MV-4-11 (cell line): ENCODE measurements at regions not wholly inside any gene's neighbourhood (a gene's known extent, or its start where the extent isn't known, plus 50 kb on each side); places are given as distances from the start of the nearest gene placed in this dataset.
"Not testable (repeated sequence)": the region's sequence is repeated elsewhere in the genome, so short reads cannot be mapped to it uniquely, and the experiment has no call there.

Experiments used
- DNase-seq: peaks from one replicate; lab custom pipeline; 2025; lab: John Stamatoyannopoulos, UW

- no peak for DNase-seq
Measured at GRCh38 chr21:28181730-28182129, 810.9 kb downstream of the LTN1 start.

GRCh38 chr21:28179136-28179535, 813.5 kb downstream of the LTN1 start:
- no peak for DNase-seq

- no peak for DNase-seq
Measured at GRCh38 chr21:28177124-28177523, 815.6 kb downstream of the LTN1 start.

- no peak for DNase-seq
Measured at GRCh38 chr21:28174701-28175100, 818.0 kb downstream of the LTN1 start.

GRCh38 chr21:28174006-28174405, 818.7 kb downstream of the LTN1 start:
- DNase-seq: no peak

- no peak for DNase-seq
Measured at GRCh38 chr21:28172376-28172775, 820.3 kb downstream of the LTN1 start.

GRCh38 chr21:28167366-28167765, 825.3 kb downstream of the LTN1 start:
- DNase-seq: no peak

- DNase-seq: peak; percentile 35
Measured at GRCh38 chr21:28164519-28164918, 828.2 kb downstream of the LTN1 start.

- DNase-seq: not testable (repeated sequence)
Measured at GRCh38 chr21:28162052-28162451, 830.6 kb downstream of the LTN1 start.

- DNase-seq: no peak
Measured at GRCh38 chr21:28160378-28160777, 832.3 kb downstream of the LTN1 start.

GRCh38 chr21:28159396-28159795, 833.3 kb downstream of the LTN1 start:
- no peak for DNase-seq

GRCh38 chr21:28156590-28156989, 836.1 kb downstream of the LTN1 start:
- DNase-seq: no peak

GRCh38 chr21:28154121-28154520, 838.6 kb downstream of the LTN1 start:
- no peak for DNase-seq

GRCh38 chr21:28152732-28153131, 839.9 kb downstream of the LTN1 start:
- no peak for DNase-seq

GRCh38 chr21:28151758-28152157, 840.9 kb downstream of the LTN1 start:
- DNase-seq: peak; percentile 6

GRCh38 chr21:28150778-28151177, 841.9 kb downstream of the LTN1 start:
- DNase-seq: no peak

GRCh38 chr21:28148400-28149064, 844.1 kb downstream of the LTN1 start:
- DNase-seq: no peak

GRCh38 chr21:28144653-28145052, 848.0 kb downstream of the LTN1 start:
- no peak for DNase-seq

GRCh38 chr21:28144089-28144488, 848.6 kb downstream of the LTN1 start:
- DNase-seq: no peak

GRCh38 chr21:28142697-28143096, 850.0 kb downstream of the LTN1 start:
- DNase-seq: peak; percentile 91

GRCh38 chr21:28138272-28138671, 854.4 kb downstream of the LTN1 start:
- no peak for DNase-seq

GRCh38 chr21:28136656-28137255, 855.9 kb downstream of the LTN1 start:
- DNase-seq: peak; percentile 2

GRCh38 chr21:28135646-28136045, 857.0 kb downstream of the LTN1 start:
- peak; percentile 80 for DNase-seq

GRCh38 chr21:28133116-28133515, 859.6 kb downstream of the LTN1 start:
- DNase-seq: no peak
